Vagina (tissue), 2 donors: ENCODE measurements at regions not wholly inside any gene's neighbourhood (a gene's known extent, or its start where the extent isn't known, plus 50 kb on each side); places are given as distances from the start of the nearest gene placed in this dataset.
"Not testable (repeated sequence)": the region's sequence is repeated elsewhere in the genome, so short reads cannot be mapped to it uniquely, and the experiment has no call there.

Experiments
- POLR2A ChIP-seq, 2 donors: fragments of 450-650 bp; IDR thresholded peaks; one replicate each; pipeline ENCODE4 v1.6.1; 2017; ENCODE audit warnings: antibody characterized with exemption in 2 of 2, mild to moderate bottlenecking in 2 of 2, moderate library complexity in 2 of 2
- TF ChIP-seq, protein P1 (sequence below), 3 experiments: fragments of 450-650 bp in 2 of 3; fragments of 200-600 bp in 1 of 3; sonication (generic) in 1 of 3; IDR thresholded peaks; one replicate each; pipeline ENCODE4 v1.5.1; 2017 to 2019; ENCODE audit warnings: antibody characterized with exemption in 3 of 3, mild to moderate bottlenecking in 2 of 3, moderate library complexity in 2 of 3

DNA sequence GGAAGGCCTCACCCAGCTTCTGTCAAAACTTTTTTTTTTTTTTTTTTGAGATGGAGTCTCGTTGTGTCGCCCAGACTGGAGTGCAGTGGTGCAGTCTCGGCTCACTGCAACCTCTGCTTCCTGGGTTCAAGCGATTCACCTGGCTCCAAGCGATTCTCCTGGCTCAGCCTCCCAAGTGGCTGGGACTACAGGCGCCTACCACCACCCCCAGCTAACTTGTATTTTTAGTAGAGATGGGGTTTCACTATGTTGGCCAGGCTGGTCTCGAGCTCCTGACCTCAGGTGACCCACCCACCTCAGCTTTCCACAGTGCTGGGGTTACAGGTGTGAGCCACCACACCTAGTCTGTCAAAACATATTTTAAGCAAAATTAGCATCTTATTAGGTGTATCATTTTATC lies 71.7 kb upstream of the WNT7B start:
- TF ChIP-seq, protein P1, sequence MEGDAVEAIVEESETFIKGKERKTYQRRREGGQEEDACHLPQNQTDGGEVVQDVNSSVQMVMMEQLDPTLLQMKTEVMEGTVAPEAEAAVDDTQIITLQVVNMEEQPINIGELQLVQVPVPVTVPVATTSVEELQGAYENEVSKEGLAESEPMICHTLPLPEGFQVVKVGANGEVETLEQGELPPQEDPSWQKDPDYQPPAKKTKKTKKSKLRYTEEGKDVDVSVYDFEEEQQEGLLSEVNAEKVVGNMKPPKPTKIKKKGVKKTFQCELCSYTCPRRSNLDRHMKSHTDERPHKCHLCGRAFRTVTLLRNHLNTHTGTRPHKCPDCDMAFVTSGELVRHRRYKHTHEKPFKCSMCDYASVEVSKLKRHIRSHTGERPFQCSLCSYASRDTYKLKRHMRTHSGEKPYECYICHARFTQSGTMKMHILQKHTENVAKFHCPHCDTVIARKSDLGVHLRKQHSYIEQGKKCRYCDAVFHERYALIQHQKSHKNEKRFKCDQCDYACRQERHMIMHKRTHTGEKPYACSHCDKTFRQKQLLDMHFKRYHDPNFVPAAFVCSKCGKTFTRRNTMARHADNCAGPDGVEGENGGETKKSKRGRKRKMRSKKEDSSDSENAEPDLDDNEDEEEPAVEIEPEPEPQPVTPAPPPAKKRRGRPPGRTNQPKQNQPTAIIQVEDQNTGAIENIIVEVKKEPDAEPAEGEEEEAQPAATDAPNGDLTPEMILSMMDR (IDR thresholded peaks at IDR 0.05), result not testable (repeated sequence)
- TF ChIP-seq POLR2A (IDR thresholded peaks at IDR 0.05), result not testable (repeated sequence)
